Cardiac fibroblast (primary cell): ENCODE measurements at regions not wholly inside any gene's neighbourhood (a gene's known extent, or its start where the extent isn't known, plus 50 kb on each side); places are given as distances from the start of the nearest gene placed in this dataset.
"Not testable (repeated sequence)": the region's sequence is repeated elsewhere in the genome, so short reads cannot be mapped to it uniquely, and the experiment has no call there.

Experiments
- DNase-seq, 2 donors: peaks; one replicate each; pipeline versions ENCODE4 v3.0.0 to v3.0.0-alpha.2; 2010; ENCODE audit warnings: low read depth in 2 of 2
- H3K4me3 ChIP-seq, 2 donors: replicated peaks in 1 of 2; 1 replicate in 1 of 2; 2 replicates in 1 of 2; pipeline ENCODE4 v1.5.1; 2011; ENCODE audit warnings: low read depth in 2 of 2, low read length in 2 of 2, mild to moderate bottlenecking in 2 of 2, moderate library complexity in 1 of 2
- TF ChIP-seq, protein P1 (sequence below): IDR thresholded peaks from one replicate; pipeline ENCODE4 v1.5.1; 2011; ENCODE audit warnings: low read depth, mild to moderate bottlenecking, low read length, inconsistent platforms

DNA sequence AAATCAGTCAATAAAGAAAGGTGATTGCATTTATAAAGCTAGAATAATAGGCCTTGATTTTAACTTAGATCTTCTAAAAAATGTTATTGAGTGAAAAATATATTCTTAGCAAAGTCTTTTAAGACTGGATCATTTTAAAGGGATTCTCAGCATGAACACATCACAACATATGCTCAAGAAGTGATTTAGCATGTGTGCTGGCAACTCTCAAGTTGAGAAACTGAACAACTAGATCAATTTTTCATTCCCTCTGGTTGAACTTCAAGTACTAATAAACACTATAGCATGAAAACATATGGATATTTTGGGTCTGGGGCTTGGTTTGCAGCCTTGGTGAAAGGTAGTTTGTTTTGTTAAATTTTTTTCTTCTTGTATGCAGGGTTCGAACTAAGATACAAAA is 107.8 kb upstream of the PNPT1 start:
- DNase-seq, result no peak
- H3K4me3 ChIP-seq, result no peak overlapping the region
- TF ChIP-seq, protein P1, sequence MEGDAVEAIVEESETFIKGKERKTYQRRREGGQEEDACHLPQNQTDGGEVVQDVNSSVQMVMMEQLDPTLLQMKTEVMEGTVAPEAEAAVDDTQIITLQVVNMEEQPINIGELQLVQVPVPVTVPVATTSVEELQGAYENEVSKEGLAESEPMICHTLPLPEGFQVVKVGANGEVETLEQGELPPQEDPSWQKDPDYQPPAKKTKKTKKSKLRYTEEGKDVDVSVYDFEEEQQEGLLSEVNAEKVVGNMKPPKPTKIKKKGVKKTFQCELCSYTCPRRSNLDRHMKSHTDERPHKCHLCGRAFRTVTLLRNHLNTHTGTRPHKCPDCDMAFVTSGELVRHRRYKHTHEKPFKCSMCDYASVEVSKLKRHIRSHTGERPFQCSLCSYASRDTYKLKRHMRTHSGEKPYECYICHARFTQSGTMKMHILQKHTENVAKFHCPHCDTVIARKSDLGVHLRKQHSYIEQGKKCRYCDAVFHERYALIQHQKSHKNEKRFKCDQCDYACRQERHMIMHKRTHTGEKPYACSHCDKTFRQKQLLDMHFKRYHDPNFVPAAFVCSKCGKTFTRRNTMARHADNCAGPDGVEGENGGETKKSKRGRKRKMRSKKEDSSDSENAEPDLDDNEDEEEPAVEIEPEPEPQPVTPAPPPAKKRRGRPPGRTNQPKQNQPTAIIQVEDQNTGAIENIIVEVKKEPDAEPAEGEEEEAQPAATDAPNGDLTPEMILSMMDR, result no peak

DNA sequence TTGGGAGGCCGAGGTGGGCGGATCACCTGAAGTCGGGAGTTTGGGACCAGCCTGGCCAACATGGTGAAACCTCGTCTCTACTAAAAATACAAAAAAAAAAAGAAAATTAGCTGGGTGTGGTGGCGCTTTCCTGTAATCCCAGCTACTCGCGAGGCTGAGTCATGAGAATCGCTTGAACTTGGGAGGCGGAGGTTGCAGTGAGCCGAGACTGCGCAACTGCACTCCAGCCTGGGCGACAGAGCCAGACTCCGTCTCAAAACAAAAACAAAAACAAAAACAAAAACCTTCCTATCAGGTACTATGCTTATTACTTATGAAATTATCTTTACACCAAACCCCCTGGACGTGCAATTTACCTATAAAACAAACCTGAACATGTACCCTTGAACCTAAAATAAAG is 106.0 kb upstream of the PNPT1 start:
- H3K4me3 ChIP-seq, DNase-seq: not testable (repeated sequence)

DNA sequence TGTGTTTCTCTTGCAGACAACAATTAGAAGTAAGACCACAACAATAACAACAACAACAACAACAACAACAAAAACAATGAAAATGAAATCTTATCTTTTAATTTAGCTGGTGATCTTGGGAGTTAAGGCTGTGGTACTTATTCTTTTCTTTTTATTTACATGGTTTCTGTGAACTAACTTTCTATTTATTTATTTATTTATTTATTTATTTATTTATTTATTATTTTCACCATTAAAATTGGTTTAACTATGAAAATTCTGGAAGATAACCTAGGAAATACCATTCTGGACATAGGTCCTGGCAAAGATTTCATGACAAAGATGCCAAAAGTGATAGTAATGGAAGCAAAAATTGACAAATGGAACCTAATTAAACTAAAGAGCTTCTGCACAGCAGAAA is 102.5 kb upstream of the PNPT1 start:
- H3K4me3 ChIP-seq, result no peak overlapping the region
- TF ChIP-seq, protein P1, result no peak
- no peak for DNase-seq

DNA sequence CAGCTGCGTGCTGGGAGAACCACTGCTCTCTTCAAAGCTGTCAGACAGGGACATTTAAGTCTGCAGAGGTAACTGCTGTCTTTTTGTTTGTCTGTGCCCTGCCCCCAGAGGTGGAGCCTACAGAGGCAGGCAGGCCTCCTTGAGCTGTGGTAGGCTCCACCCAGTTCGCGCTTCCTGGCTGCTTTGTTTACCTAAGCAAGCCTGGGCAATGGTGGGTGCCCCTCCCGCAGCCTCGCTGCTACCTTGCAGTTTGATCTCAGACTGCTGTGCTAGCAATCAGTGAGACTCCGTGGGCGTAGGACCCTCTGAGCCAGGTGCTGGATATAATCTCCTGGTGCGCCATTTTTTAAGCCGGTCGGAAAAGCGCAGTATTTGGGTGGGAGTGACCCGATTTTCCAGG is 100.0 kb upstream of the PNPT1 start:
- DNase-seq, H3K4me3 ChIP-seq: not testable (repeated sequence)

DNA sequence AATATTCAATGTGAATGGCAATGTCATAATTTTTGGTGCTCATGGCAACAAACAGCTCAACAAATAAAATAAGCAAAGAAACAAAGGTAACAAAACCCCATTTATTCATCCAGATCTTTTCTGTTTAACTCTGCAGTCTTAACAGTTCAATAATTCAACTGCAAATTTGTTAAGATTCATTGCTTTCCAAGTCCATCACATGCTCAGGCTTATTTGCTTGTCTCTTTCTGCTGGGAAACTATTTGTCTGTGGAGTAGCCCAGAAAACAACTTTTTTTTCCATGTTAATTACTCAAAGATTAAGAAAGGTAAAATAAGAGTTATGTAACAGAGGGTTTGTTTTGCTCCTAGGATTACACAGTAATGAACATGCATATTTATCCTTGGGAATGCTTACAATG is 92.6 kb upstream of the PNPT1 start:
- no peak for DNase-seq
- TF ChIP-seq, protein P1, result no peak
- no peak overlapping the region for H3K4me3 ChIP-seq

DNA sequence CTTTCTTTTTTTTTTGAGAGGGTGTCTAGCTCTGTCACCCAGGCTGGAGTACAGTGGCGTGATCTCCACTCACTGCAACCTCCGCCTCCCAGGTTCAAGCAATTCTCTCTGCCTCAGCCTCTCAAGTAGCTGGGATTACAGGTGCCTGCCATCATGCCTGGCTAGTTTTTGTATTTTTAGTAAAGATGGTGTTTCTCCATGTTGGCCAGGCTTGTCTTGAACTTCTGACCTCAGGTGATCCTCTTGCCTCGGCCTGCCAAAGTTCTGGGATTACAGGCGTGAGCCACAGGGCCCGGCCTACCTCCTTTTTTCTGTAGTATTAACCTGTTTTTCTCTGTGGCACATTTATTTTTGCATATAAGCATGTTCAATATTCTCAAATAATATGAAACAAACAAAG is 90.1 kb upstream of the PNPT1 start:
- H3K4me3 ChIP-seq, DNase-seq: not testable (repeated sequence)

DNA sequence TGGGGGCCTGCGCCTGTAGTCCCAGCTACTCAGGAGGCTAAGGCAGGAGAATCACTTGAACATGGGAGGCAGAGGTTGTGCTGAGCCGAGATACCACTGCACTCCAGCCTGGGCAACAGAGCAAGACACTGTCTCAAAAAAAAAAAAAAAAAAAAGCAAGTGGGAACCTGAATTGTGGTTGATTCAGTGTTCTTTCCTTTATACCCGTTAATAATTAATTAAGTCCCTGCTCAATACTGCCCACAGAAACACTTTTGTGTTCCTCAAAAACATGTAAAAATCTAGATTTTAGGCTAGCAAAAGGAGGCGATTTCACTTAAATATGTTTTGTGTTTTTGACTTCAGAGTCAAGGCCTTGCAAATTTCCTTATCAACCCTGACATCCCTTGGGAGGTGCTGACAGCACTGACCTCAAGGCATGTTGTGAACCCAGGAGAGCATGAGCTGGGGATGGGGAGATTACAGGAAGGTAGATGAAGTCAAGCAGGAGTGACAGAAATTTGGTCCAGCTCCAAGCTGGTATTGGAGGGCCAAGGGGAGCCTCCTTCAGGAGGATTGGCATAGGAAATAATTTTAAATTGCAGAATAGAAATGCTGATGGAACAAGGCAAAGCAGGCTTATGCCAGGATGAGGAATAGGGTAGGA is 89.0 kb upstream of the PNPT1 start:
- no peak overlapping the region for H3K4me3 ChIP-seq
- DNase-seq, result no peak
- TF ChIP-seq, protein P1, result no peak

DNA sequence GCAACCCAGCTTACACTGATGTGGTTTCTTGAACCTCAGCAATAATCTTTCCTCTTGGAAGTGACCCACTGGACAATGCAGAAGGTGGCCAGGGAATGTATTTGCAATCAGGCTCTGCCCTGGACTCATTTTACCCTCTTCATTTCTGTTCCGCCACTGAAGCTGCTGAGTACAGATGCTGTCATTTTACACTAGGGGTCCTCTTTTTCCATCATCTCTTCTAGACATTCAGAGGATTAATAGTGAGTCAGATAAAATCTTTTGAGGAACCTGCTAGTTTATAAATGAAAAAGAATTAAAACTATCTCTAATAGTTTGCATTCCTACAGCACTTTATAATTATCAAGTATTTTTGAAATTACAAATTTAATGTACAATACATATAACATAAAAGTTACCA is 87.9 kb upstream of the PNPT1 start:
- TF ChIP-seq, protein P1, result no peak
- H3K4me3 ChIP-seq, result no peak overlapping the region
- DNase-seq, result no peak
